Osteoblast (primary cell): ENCODE measurements at regions not wholly inside any gene's neighbourhood (a gene's known extent, or its start where the extent isn't known, plus 50 kb on each side); places are given as distances from the start of the nearest gene placed in this dataset.

Experiments used
- DNase-seq: peaks from one replicate; pipeline ENCODE4 v3.0.0; 2011; ENCODE audit warnings: low spot score, mixed read lengths; ENCODE audit not compliant: insufficient read length; ENCODE audit errors: missing footprints
- H2AFZ ChIP-seq: 2 replicates; pipeline ENCODE4 v1.6.0; 2011; ENCODE audit warnings: mild to moderate bottlenecking, low read length
- H3K27ac ChIP-seq: 2 replicates; pipeline ENCODE4 v1.5.1; 2011; ENCODE audit warnings: mild to moderate bottlenecking, low read depth, low read length, moderate library complexity
- H3K27me3 ChIP-seq: 2 replicates; pipeline ENCODE4 v1.6.0; 2012; ENCODE audit warnings: mild to moderate bottlenecking, control low read depth, inconsistent platforms, low read length, moderate library complexity; ENCODE audit not compliant: insufficient read depth
- H3K36me3 ChIP-seq: 2 replicates; pipeline ENCODE4 v1.5.1; 2011; ENCODE audit warnings: mild to moderate bottlenecking, low read length, control low read depth, moderate library complexity; ENCODE audit not compliant: insufficient read depth
- H3K4me1 ChIP-seq: 2 replicates; pipeline ENCODE4 v1.5.1; 2011; ENCODE audit warnings: mild to moderate bottlenecking, low read length, control low read depth, moderate library complexity; ENCODE audit not compliant: insufficient read depth
- H3K4me2 ChIP-seq: 2 replicates; pipeline ENCODE4 v1.6.0; 2011; ENCODE audit warnings: mild to moderate bottlenecking, low read length; ENCODE audit not compliant: insufficient read depth
- H3K4me3 ChIP-seq: fragments of 200-600 bp; sonication (generic); 3 replicates; pipeline ENCODE4 v1.5.1; 2012; ENCODE audit warnings: mild to moderate bottlenecking, low read length, inconsistent platforms; ENCODE audit not compliant: insufficient read depth
- H3K79me2 ChIP-seq: 2 replicates; pipeline ENCODE4 v1.6.0; 2012; ENCODE audit warnings: mild to moderate bottlenecking, low read length, control low read depth, inconsistent platforms; ENCODE audit not compliant: insufficient read depth
- H3K9me3 ChIP-seq: 2 replicates; pipeline ENCODE4 v1.5.1; 2011; ENCODE audit warnings: low read depth, low read length, control low read depth
- H4K20me1 ChIP-seq: 2 replicates; pipeline ENCODE4 v1.6.0; 2012; ENCODE audit warnings: mild to moderate bottlenecking, low read length, control low read depth; ENCODE audit not compliant: insufficient read depth
- CTCF ChIP-seq: IDR thresholded peaks from 2 replicates; pipeline ENCODE4 v1.5.1; 2011; ENCODE audit warnings: mild to moderate bottlenecking, low read depth, low read length, moderate library complexity; ENCODE audit errors: extremely low read depth

- Histone ChIP-seq H3K27me3 (no peaks in the 10 kb centered on the region), H3K4me2 (no peak overlapping the region), H3K9me3 (no peaks in the 10 kb centered on the region), H4K20me1 (no peaks in the 10 kb centered on the region), H2AFZ (no peak overlapping the region), H3K27ac (no peak overlapping the region), H3K79me2 (no peaks in the 10 kb centered on the region), H3K4me3 (no peak overlapping the region), H3K4me1 (no peaks in the 10 kb centered on the region), H3K36me3 (no peaks in the 10 kb centered on the region)
- no peak for TF ChIP-seq CTCF
- DNase-seq, result no peak
Observed at GRCh38 chr2:121884511-121884921, 129.1 kb downstream of the TSN start.

GRCh38 chr2:121886059-121886458 is 130.6 kb downstream of the TSN start:
- Histone ChIP-seq H3K4me3 (no peak overlapping the region), H3K27ac (no peak overlapping the region), H3K79me2 (no peaks in the 10 kb centered on the region), H3K4me1 (no peaks in the 10 kb centered on the region), H3K27me3 (no peaks in the 10 kb centered on the region), H3K9me3 (no peaks in the 10 kb centered on the region), H3K36me3 (no peaks in the 10 kb centered on the region), H2AFZ (no peak overlapping the region), H4K20me1 (no peaks in the 10 kb centered on the region), H3K4me2 (no peak overlapping the region)
- no peak for DNase-seq
- TF ChIP-seq CTCF, result no peak

GRCh38 chr2:121887513-121888188 is 132.2 kb downstream of the TSN start:
- Histone ChIP-seq H3K79me2 (no peaks in the 10 kb centered on the region), H3K4me1 (no peaks in the 10 kb centered on the region), H3K4me2 (no peak overlapping the region), H4K20me1 (no peaks in the 10 kb centered on the region), H3K4me3 (no peak overlapping the region), H3K27me3 (no peaks in the 10 kb centered on the region), H2AFZ (no peak overlapping the region), H3K27ac (no peak overlapping the region), H3K36me3 (no peaks in the 10 kb centered on the region), H3K9me3 (no peaks in the 10 kb centered on the region)
- DNase-seq, result no peak
- TF ChIP-seq CTCF, result no peak

GRCh38 chr2:121888189-121888557 is 132.7 kb downstream of the TSN start:
- H3K9me3 ChIP-seq, result no peaks in the 10 kb centered on the region
- DNase-seq, result no peak
- no peaks in the 10 kb centered on the region for H3K36me3 ChIP-seq

More at GRCh38 chr2:121888189-121888557, 132.7 kb downstream of the TSN start:
- Histone ChIP-seq H3K4me1 (no peaks in the 10 kb centered on the region), H4K20me1 (no peaks in the 10 kb centered on the region), H2AFZ (no peak overlapping the region), H3K27me3 (no peaks in the 10 kb centered on the region), H3K4me2 (no peak overlapping the region), H3K4me3 (no peak overlapping the region), H3K27ac (no peak overlapping the region), H3K79me2 (no peaks in the 10 kb centered on the region)
- peak; percentile 27 for TF ChIP-seq CTCF
